ENCODE measurements at regions not wholly inside any gene's neighbourhood (a gene's known extent, or its start where the extent isn't known, plus 50 kb on each side); places are given as distances from the start of the nearest gene placed in this dataset.

GRCh38 chr2:189267925-189268579, 88.5 kb upstream of the COL5A2 start:
- no peak for DNase-seq (ENCODE audit: low read depth in 2 of 2)

GRCh38 chr2:189268763-189269162, 89.2 kb upstream of the COL5A2 start:
- DNase-seq (ENCODE audit: low read depth in 2 of 2): no peak

GRCh38 chr2:189273734-189274133, 94.2 kb upstream of the COL5A2 start:
- DNase-seq (ENCODE audit: low read depth in 2 of 2): no peak

- DNase-seq (ENCODE audit: low read depth in 2 of 2): no peak
Observed at GRCh38 chr2:189274361-189274760, 94.8 kb upstream of the COL5A2 start.

GRCh38 chr2:189276277-189276676, 96.7 kb upstream of the COL5A2 start:
- DNase-seq (ENCODE audit: low read depth in 2 of 2): peak in 1 of 2 donors; percentile 30

GRCh38 chr2:189281201-189281600, 101.6 kb upstream of the COL5A2 start:
- no peak for DNase-seq (ENCODE audit: low read depth in 2 of 2)

- no peak for DNase-seq (ENCODE audit: low read depth in 2 of 2)
Observed at GRCh38 chr2:189285349-189285748, 105.8 kb upstream of the COL5A2 start.

- peak in 1 of 2 donors; percentile 61 for DNase-seq (ENCODE audit: low read depth in 2 of 2)
Observed at GRCh38 chr2:189285962-189286645, 106.5 kb upstream of the COL5A2 start.

GRCh38 chr2:189287363-189287762, 107.8 kb upstream of the COL5A2 start:
- DNase-seq (ENCODE audit: low read depth in 2 of 2): no peak

GRCh38 chr2:189287982-189288521, 108.5 kb upstream of the COL5A2 start:
- DNase-seq (ENCODE audit: low read depth in 2 of 2): peak; percentile 58 to 77

- DNase-seq (ENCODE audit: low read depth in 2 of 2): no peak
Observed at GRCh38 chr2:189291460-189291859, 111.9 kb upstream of the COL5A2 start.

GRCh38 chr2:189293164-189293563, 113.6 kb upstream of the COL5A2 start:
- peak in 1 of 2 donors; percentile 21 for DNase-seq (ENCODE audit: low read depth in 2 of 2)

- no peak for DNase-seq (ENCODE audit: low read depth in 2 of 2)
Observed at GRCh38 chr2:189297446-189297845, 117.9 kb upstream of the COL5A2 start.

GRCh38 chr2:189298038-189298437, 118.5 kb upstream of the COL5A2 start:
- no peak for DNase-seq (ENCODE audit: low read depth in 2 of 2)

- DNase-seq (ENCODE audit: low read depth in 2 of 2): no peak
Observed at GRCh38 chr2:189298481-189298880, 118.9 kb upstream of the COL5A2 start.

GRCh38 chr2:189299974-189300373, 120.4 kb upstream of the COL5A2 start:
- DNase-seq (ENCODE audit: low read depth in 2 of 2): no peak

GRCh38 chr2:189300916-189301315, 121.4 kb upstream of the COL5A2 start:
- no peak for DNase-seq (ENCODE audit: low read depth in 2 of 2)

- DNase-seq (ENCODE audit: low read depth in 2 of 2): no peak
Observed at GRCh38 chr2:189302274-189302948, 122.8 kb upstream of the COL5A2 start.

GRCh38 chr2:189304360-189304759, 124.8 kb upstream of the COL5A2 start:
- peak in 1 of 2 donors; percentile 20 for DNase-seq (ENCODE audit: low read depth in 2 of 2)

GRCh38 chr2:189305291-189305943, 125.9 kb upstream of the COL5A2 start:
- no peak for DNase-seq (ENCODE audit: low read depth in 2 of 2)

- DNase-seq (ENCODE audit: low read depth in 2 of 2): no peak
Observed at GRCh38 chr2:189306525-189306924, 127.0 kb upstream of the COL5A2 start.
